HCT116 (cell line): ENCODE measurements at regions not wholly inside any gene's neighbourhood (a gene's known extent, or its start where the extent isn't known, plus 50 kb on each side); places are given as distances from the start of the nearest gene placed in this dataset.

ENCODE experiments used
- ATF3 ChIP-seq: IDR thresholded peaks from 2 replicates; pipeline ENCODE4 v1.6.1; 2012
- CEBPB ChIP-seq: IDR thresholded peaks from 2 replicates; pipeline ENCODE4 v1.6.1; 2012; ENCODE audit warnings: low read depth
- CTCF ChIP-seq, 3 experiments: fragments of 200-600 bp in 1 of 3; sonication (generic) in 1 of 3; IDR thresholded peaks in 2 of 3; conservative IDR thresholded peaks in 1 of 3; 2 replicates each; pipeline ENCODE4 v1.5.1; 2012 to 2017; ENCODE audit warnings: low read depth in 2 of 3, low read length in 2 of 3, antibody characterized with exemption in 1 of 3, borderline replicate concordance in 1 of 3, control low read depth in 1 of 3, mild to moderate bottlenecking in 1 of 3, mixed read lengths in 1 of 3, mixed run types in 1 of 3, moderate library complexity in 1 of 3; ENCODE audit not compliant: insufficient read depth in 1 of 3
- EZH2 ChIP-seq: fragments of 200-600 bp; sonication (generic); IDR thresholded peaks from 2 replicates; pipeline ENCODE4 v1.6.1; 2017; ENCODE audit warnings: antibody characterized with exemption, mixed run types
- EZH2phosphoT487 ChIP-seq: fragments of 200-600 bp; IDR thresholded peaks from 2 replicates; pipeline ENCODE4 v1.6.1; 2018; ENCODE audit warnings: antibody characterized with exemption, borderline replicate concordance
- JUND ChIP-seq: IDR thresholded peaks from 2 replicates; pipeline ENCODE4 v1.6.1; 2012
- POLR2A ChIP-seq: IDR thresholded peaks from 2 replicates; pipeline ENCODE4 v1.7.0; 2011; ENCODE audit warnings: borderline replicate concordance; ENCODE audit not compliant: insufficient read depth, insufficient read length; ENCODE audit errors: extremely low read depth
- POLR2AphosphoS5 ChIP-seq: IDR thresholded peaks from 2 replicates; pipeline ENCODE4 v1.6.1; 2011; ENCODE audit warnings: mild to moderate bottlenecking, low read depth, low read length, moderate library complexity
- RAD21 ChIP-seq: IDR thresholded peaks from 2 replicates; pipeline ENCODE4 v1.6.1; 2012; ENCODE audit warnings: low read depth, mild to moderate bottlenecking
- REST ChIP-seq: IDR thresholded peaks from 2 replicates; pipeline ENCODE4 v1.6.1; 2012; ENCODE audit warnings: low read depth
- SP1 ChIP-seq: IDR thresholded peaks from 2 replicates; pipeline ENCODE4 v1.6.1; 2012; ENCODE audit warnings: low read depth
- TCF7L2 ChIP-seq: IDR thresholded peaks from 2 replicates; pipeline ENCODE4 v1.7.0; 2011; ENCODE audit warnings: borderline replicate concordance, inconsistent platforms; ENCODE audit not compliant: insufficient read depth, insufficient read length; ENCODE audit errors: extremely low read depth

- TF ChIP-seq CEBPB = no peak
- no peak for TF ChIP-seq RAD21
- no peak for TF ChIP-seq CTCF (IDR thresholded peaks at IDR 0.05 in 2 of 3, conservative IDR thresholded peaks at IDR 0.05 in 1 of 3; ENCODE audit: borderline replicate concordance in 1 of 3, insufficient read depth in 1 of 3, low read depth in 2 of 3, low read length in 2 of 3)
- TF ChIP-seq ATF3 = no peak
- TF ChIP-seq POLR2AphosphoS5 = no peak
- no peak for TF ChIP-seq EZH2
- TF ChIP-seq REST = no peak
- no peak for TF ChIP-seq SP1
- TF ChIP-seq EZH2phosphoT487 = no peak
- no peak for TF ChIP-seq POLR2A
- TF ChIP-seq TCF7L2 = no peak
- TF ChIP-seq JUND = no peak
Measured at GRCh38 chr16:88197481-88198456, 185.0 kb upstream of the ZNF469 start.
